ENCODE measurements at regions not wholly inside any gene's neighbourhood (a gene's known extent, or its start where the extent isn't known, plus 50 kb on each side); places are given as distances from the start of the nearest gene placed in this dataset.

DNA sequence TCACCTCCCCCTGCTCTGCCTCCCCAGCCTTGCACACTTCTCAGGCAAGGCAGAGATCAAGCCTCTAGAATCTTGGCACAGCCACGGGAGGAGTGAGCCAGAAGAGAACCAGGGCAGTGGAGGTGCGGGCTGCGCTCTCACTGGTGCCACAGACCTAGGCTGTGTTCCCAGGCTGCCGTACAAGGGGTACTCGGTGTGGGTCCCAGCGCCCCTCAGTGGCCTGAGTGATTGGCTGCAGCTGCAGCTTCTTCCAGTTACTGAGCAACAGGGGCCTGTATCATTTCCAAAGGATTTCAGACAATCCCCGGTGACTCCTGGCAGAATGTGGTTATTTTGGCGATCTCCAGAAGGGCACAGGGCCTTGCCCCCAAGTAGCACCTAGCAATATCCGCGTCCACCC, 1852.1 kb downstream of the TP53TG3F start:
- H3K9me3 ChIP-seq (ENCODE audit: insufficient read depth, low read length): no peaks in the 10 kb centered on the region
- no peaks in the 10 kb centered on the region for H3K4me1 ChIP-seq (ENCODE audit: low read length)
- H3K36me3 ChIP-seq (replicated peaks; ENCODE audit: low read depth, low read length): no peaks in the 10 kb centered on the region
- TF ChIP-seq EZH2phosphoT487 (IDR thresholded peaks at IDR 0.05; ENCODE audit: low read depth): no peak
- TF ChIP-seq, protein P1, sequence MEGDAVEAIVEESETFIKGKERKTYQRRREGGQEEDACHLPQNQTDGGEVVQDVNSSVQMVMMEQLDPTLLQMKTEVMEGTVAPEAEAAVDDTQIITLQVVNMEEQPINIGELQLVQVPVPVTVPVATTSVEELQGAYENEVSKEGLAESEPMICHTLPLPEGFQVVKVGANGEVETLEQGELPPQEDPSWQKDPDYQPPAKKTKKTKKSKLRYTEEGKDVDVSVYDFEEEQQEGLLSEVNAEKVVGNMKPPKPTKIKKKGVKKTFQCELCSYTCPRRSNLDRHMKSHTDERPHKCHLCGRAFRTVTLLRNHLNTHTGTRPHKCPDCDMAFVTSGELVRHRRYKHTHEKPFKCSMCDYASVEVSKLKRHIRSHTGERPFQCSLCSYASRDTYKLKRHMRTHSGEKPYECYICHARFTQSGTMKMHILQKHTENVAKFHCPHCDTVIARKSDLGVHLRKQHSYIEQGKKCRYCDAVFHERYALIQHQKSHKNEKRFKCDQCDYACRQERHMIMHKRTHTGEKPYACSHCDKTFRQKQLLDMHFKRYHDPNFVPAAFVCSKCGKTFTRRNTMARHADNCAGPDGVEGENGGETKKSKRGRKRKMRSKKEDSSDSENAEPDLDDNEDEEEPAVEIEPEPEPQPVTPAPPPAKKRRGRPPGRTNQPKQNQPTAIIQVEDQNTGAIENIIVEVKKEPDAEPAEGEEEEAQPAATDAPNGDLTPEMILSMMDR (IDR thresholded peaks at IDR 0.05; ENCODE audit: low read depth, low read length): no peak
- no peak overlapping the region for H2AFZ ChIP-seq (ENCODE audit: low read depth, low read length)
- no peaks in the 10 kb centered on the region for H4K20me1 ChIP-seq (ENCODE audit: insufficient read depth, low read length)
- H3K4me2 ChIP-seq (ENCODE audit: low read length): no peak overlapping the region
- H3K27ac ChIP-seq (ENCODE audit: low read length): no peak overlapping the region
- H3K79me2 ChIP-seq (ENCODE audit: low read length): no peaks in the 10 kb centered on the region
- no peaks in the 10 kb centered on the region for H3K27me3 ChIP-seq (ENCODE audit: low read depth, low read length)
- H3K9ac ChIP-seq (ENCODE audit: low read length): no peak overlapping the region
- no peak overlapping the region for H3K4me3 ChIP-seq (ENCODE audit: low read length)

- no peak overlapping the region for H3K9ac ChIP-seq (ENCODE audit: low read length)
- no peak overlapping the region for H3K4me3 ChIP-seq (ENCODE audit: low read length)
- TF ChIP-seq, protein P1 (IDR thresholded peaks at IDR 0.05; ENCODE audit: low read depth, low read length): no peak
- TF ChIP-seq EZH2phosphoT487 (IDR thresholded peaks at IDR 0.05; ENCODE audit: low read depth): no peak
- H3K4me2 ChIP-seq (ENCODE audit: low read length): no peak overlapping the region
- H3K79me2 ChIP-seq (ENCODE audit: low read length): no peaks in the 10 kb centered on the region
- no peaks in the 10 kb centered on the region for H3K27me3 ChIP-seq (ENCODE audit: low read depth, low read length)
- no peaks in the 10 kb centered on the region for H3K36me3 ChIP-seq (replicated peaks; ENCODE audit: low read depth, low read length)
- H3K27ac ChIP-seq (ENCODE audit: low read length): no peak overlapping the region
- no peak overlapping the region for H2AFZ ChIP-seq (ENCODE audit: low read depth, low read length)
- H3K4me1 ChIP-seq (ENCODE audit: low read length): no peaks in the 10 kb centered on the region
- no peaks in the 10 kb centered on the region for H3K9me3 ChIP-seq (ENCODE audit: insufficient read depth, low read length)
- no peaks in the 10 kb centered on the region for H4K20me1 ChIP-seq (ENCODE audit: insufficient read depth, low read length)
Observed at GRCh38 chr16:35314298-35314697, 1854.9 kb downstream of the TP53TG3F start.

DNA sequence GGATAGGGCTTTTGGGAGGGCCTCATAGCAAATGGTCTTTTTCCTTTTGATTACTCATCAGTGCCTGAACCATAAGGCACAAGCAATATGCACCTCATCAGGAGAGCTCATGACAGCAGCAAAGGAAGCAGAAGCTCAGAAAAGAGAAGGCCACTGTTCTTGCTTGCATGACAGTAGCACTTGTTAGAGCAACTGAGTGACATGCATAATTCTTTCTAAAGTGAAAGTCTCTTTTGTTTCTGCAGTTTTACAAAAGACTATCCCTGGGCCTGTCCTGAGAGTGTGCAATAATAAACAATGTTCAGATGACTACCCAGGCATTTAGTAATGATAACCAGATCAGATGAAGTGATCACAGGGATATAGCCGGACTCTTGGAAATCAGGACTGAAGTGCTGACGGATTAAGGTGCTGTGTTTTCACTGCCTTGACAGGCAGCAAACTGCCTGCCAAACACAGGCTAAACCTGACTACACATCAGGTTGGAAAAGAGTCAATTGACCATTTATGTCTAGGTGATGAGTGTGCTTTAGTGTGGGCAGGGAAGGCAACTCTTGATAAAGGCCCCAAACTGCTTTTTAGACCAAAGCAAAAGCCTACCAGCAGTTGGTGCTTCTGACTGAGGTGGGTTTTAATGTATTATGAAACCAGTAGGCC, 1860.3 kb downstream of the TP53TG3F start:
- Histone ChIP-seq H3K27me3 (ENCODE audit: low read depth, low read length) (no peaks in the 10 kb centered on the region), H4K20me1 (ENCODE audit: insufficient read depth, low read length) (no peaks in the 10 kb centered on the region), H2AFZ (ENCODE audit: low read depth, low read length) (no peak overlapping the region), H3K4me1 (ENCODE audit: low read length) (no peaks in the 10 kb centered on the region), H3K36me3 (replicated peaks; ENCODE audit: low read depth, low read length) (no peaks in the 10 kb centered on the region), H3K27ac (ENCODE audit: low read length) (no peak overlapping the region), H3K9me3 (ENCODE audit: insufficient read depth, low read length) (no peaks in the 10 kb centered on the region), H3K79me2 (ENCODE audit: low read length) (no peaks in the 10 kb centered on the region), H3K4me3 (ENCODE audit: low read length) (no peak overlapping the region), H3K4me2 (ENCODE audit: low read length) (no peak overlapping the region), H3K9ac (ENCODE audit: low read length) (no peak overlapping the region)
- TF ChIP-seq, protein P1 (IDR thresholded peaks at IDR 0.05; ENCODE audit: low read depth, low read length): no peak
- TF ChIP-seq EZH2phosphoT487 (IDR thresholded peaks at IDR 0.05; ENCODE audit: low read depth): no peak

DNA sequence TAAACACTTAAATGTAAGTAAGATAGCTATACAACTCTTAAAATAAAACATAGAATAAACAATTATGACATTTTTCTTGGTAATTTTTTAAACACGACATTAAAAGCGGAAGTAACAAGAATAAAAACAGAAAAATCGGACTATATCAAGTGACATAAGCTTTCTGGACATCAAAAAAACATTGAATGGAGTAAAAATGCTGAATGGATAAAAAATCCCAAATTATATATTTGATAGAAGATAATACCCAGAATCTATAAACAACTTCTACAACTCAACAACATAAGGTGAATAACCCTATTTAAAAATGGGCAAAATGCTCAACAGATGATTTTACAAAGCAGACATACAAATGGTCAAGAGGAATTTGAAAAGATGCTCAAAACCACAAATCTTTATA, 1866.5 kb downstream of the TP53TG3F start:
- Histone ChIP-seq H3K4me3 (ENCODE audit: low read length) (no peak overlapping the region), H3K27ac (ENCODE audit: low read length) (no peak overlapping the region), H3K79me2 (ENCODE audit: low read length) (no peaks in the 10 kb centered on the region), H3K4me2 (ENCODE audit: low read length) (no peak overlapping the region), H2AFZ (ENCODE audit: low read depth, low read length) (no peak overlapping the region), H3K9ac (ENCODE audit: low read length) (no peak overlapping the region), H4K20me1 (ENCODE audit: insufficient read depth, low read length) (no peaks in the 10 kb centered on the region), H3K36me3 (replicated peaks; ENCODE audit: low read depth, low read length) (no peaks in the 10 kb centered on the region), H3K9me3 (ENCODE audit: insufficient read depth, low read length) (no peaks in the 10 kb centered on the region), H3K27me3 (ENCODE audit: low read depth, low read length) (no peaks in the 10 kb centered on the region), H3K4me1 (ENCODE audit: low read length) (no peaks in the 10 kb centered on the region)
- TF ChIP-seq EZH2phosphoT487 (IDR thresholded peaks at IDR 0.05; ENCODE audit: low read depth): no peak
- TF ChIP-seq, protein P1 (IDR thresholded peaks at IDR 0.05; ENCODE audit: low read depth, low read length): no peak

Measured in OCI-LY3 (cell line).